ENCODE measurements at regions not wholly inside any gene's neighbourhood (a gene's known extent, or its start where the extent isn't known, plus 50 kb on each side); places are given as distances from the start of the nearest gene placed in this dataset.

- TF ChIP-seq CTCF (IDR thresholded peaks at IDR 0.05): no peak
- no peak for TF ChIP-seq POLR2A (IDR thresholded peaks at IDR 0.05)
Measured at GRCh38 chr15:37765786-37766185, 168.7 kb upstream of the TMCO5A start.
